Erythroblast (primary cell): ENCODE measurements at regions not wholly inside any gene's neighbourhood (a gene's known extent, or its start where the extent isn't known, plus 50 kb on each side); places are given as distances from the start of the nearest gene placed in this dataset.
"Not testable (repeated sequence)": the region's sequence is repeated elsewhere in the genome, so short reads cannot be mapped to it uniquely, and the experiment has no call there.

Experiments
- DNase-seq, 2 experiments: peaks; one replicate each; lab custom pipeline; 2025; lab: John Stamatoyannopoulos, UW
- GATA1 ChIP-seq: IDR thresholded peaks from 2 replicates; pipeline ENCODE4 v1.6.1; 2011; ENCODE audit warnings: low read depth, mild to moderate bottlenecking, control low read depth, low read length, moderate library complexity
- POLR2A ChIP-seq: IDR thresholded peaks from 2 replicates; pipeline ENCODE4 v1.6.1; 2011; ENCODE audit warnings: mild to moderate bottlenecking, low read length

- TF ChIP-seq POLR2A: no peak
- TF ChIP-seq GATA1: no peak
- DNase-seq: no peak
Measured at GRCh38 chrX:7606039-7606652, 236.8 kb upstream of the VCX start.

DNA sequence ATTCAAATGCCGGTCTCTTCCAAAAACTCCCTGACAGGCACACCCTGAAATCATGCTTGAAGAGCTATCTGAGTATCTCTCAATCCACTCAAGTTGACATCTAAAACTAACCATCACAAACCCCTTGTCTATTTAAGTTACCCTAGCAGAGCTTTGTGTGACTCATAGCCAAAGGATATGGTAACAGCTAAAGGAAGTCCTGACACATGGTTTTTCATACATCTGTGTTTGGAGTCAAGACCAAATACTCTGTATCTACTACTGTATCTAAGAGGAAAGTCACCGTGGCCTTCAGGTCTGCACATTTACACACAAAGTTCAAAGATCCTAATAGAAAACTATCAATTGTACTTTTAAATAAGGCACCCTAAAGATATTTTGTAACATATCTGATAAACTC is 239.6 kb upstream of the VCX start:
- no peak for DNase-seq
- TF ChIP-seq POLR2A: no peak
- TF ChIP-seq GATA1: no peak

- no peak for DNase-seq
- no peak for TF ChIP-seq GATA1
- no peak for TF ChIP-seq POLR2A
Measured at GRCh38 chrX:7596822-7597221, 246.1 kb upstream of the VCX start.

DNA sequence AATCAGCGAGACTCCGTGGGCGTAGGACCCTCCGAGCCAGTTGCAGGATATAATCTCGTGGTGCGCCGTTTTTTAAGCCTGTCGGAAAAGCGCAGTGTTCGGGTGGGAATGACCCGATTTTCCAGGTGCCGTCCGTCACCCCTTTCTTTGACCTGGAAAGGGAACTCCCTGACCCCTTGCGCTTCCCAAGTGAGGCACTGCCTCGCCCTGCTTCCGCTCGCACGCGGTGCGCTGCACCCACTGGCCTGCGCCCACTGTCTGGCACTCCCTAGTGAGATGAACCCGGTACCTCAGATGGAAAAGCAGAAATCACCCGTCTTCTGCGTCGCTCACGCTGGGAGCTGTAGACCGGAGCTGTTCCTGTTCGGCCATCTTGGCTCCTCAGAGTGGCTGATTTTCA is 249.6 kb upstream of the VCX start:
- DNase-seq: not testable (repeated sequence)

DNA sequence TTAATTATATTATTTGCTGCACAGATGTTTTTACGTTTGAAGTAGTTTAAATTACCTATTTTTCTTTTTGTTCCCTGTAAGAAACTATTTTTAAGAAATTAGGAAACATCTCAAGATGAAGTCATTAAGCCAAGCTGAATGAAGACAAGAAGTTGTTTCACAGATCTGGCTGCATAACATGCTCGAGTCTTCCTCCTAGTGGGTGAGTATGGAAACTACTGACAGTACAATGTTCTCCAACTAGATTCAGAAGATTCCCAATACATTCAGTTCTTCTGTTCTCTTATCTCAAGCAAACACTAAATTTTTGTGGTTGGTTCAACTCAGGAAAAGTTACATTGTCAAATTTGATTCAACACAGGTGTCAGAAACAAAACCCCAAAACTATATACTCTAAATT is 256.8 kb upstream of the VCX start:
- TF ChIP-seq GATA1: no peak
- no peak for TF ChIP-seq POLR2A

DNA sequence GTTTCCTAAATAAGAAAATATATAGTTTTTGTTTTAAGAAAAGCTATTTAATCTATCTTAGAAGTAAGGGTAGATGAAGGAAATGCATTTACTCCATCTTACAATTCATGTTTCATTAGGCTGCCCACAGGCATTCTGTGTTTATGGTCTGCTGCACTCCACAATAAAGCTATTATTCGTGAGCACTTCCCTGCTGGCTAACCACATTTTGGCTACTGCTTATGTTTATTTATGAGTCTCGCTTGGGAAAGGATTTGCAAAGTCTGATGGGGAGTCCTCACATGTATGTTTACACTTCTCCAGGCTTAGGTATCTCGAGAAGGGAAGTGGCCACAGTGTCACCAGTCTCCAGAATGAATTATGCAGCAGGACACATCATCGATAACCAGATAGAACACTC is 260.8 kb upstream of the VCX start:
- DNase-seq: no peak
- TF ChIP-seq GATA1 (no peak), POLR2A (no peak)

More for the DNA sequence above, 256.8 kb upstream of the VCX start:
- no peak for DNase-seq

GRCh38 chrX:7580127-7580526 is 262.8 kb upstream of the VCX start:
- DNase-seq: no peak
- no peak for TF ChIP-seq GATA1
- TF ChIP-seq POLR2A: no peak

DNA sequence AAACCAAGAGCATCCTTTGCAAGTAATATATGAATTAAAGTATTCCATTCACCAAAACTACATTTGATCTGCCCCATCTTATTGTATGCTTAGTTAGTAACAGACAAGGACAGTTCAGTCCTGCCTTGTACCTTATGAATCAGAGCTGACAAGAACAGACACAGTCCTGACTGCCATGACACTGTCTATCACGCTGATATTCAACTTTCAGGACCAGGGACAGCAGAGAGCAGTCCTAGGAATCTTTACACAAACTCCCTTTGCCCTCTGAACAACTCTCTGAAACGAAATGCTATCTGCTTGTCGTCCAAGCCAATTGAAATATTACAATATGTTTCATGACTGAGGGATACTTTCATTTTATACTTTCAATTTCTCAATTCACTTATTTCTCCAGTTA is 268.6 kb upstream of the VCX start:
- no peak for TF ChIP-seq POLR2A
- no peak for TF ChIP-seq GATA1
- DNase-seq: peak in 1 of 2 experiments; percentile 0

DNA sequence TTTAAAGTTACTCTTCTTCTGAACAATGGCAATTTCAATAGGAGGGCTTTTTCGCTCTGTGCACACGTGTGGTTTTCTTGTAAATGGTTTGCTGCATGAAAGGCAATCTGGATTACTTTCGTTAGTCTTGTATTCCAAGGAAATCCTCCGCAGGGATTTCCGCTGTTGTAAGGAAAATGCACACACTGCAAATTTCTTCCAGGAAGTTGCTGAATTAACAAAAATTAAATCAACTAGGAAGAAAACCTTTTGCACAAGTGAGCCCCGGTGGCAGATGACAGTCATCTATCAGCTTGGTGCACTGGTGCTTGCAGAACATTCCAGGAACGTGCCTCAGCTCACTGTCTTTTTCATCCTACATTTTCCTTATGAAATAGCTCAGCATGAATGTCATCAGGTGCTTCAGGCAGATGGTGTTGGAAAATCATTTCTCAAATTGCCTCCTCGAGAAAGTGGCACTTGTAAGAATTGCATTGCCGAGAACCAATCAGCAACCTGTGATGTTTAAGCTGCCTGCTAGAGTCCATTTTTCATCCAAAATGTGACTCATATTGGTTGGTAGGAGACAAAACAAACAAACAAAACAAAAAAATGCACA is 272.4 kb upstream of the VCX start:
- no peak for DNase-seq
- no peak for TF ChIP-seq GATA1
- no peak for TF ChIP-seq POLR2A

DNA sequence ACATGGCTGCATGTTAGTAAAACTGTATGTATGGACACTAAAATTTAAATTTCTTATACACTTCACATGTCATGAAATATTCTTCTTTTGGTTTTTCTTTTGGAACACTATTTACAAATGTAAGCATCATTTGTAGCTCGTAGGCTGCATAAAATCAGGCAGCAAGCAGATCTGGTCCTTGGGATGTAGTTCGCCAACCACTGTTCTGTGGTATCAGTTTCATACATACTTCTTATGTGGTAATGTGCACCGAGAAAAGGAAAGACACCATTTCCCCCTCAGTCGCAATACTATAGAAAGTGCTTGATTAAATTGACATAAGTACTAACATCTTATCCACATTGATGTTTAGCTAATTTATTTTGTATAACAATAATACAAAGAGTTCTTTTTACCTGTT is 274.4 kb upstream of the VCX start:
- no peak for DNase-seq
- no peak for TF ChIP-seq GATA1
- no peak for TF ChIP-seq POLR2A

DNA sequence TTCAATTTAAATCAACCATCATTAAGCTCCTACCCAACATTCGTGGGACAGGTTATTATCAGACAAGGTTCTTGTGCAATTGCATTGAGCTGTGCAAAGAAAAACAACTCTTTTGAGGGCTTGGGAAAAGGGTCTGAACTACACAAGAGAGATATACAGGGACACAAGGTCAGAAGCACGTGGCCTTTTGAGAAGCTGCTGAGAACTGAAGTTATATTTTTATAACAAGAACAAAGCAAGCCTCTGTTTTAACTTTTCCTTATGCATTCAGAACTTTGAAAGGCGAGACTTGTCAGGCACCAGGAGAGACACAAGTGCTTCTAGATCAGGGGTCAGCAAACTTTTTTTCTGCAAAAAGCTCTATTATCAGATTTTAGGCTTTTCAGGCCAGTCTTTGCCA is 274.8 kb upstream of the VCX start:
- no peak for TF ChIP-seq POLR2A
- no peak for TF ChIP-seq GATA1
- no peak for DNase-seq

- TF ChIP-seq GATA1: no peak
- no peak for TF ChIP-seq POLR2A
- no peak for DNase-seq
Measured at GRCh38 chrX:7552760-7553159, 290.2 kb upstream of the VCX start.

DNA sequence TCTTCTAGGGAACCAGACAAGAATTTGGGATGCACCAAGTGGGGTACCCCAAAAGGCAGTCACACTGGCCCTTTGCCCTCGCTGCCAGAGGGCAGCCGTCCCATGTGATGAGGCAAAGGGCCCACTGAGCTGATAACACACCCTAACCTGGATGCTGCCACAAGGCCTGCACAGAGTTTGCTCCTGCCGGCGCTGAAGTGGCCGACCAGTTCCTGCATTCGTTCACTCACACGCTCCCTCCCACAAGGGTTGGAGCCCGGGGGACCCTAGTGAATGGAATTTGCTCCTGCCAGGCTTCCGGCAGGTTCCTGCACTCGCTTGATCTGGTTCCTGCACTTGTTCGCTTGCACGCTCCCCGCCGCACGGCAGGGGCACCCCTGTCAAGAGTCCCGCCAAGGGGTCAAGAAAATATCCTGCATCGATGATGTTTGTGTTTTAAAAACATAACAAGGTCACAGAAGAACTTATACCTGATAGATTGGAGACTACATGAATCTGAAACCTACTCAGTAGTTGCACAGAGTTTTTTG is 296.4 kb upstream of the VCX start:
- TF ChIP-seq GATA1: no peak
- no peak for DNase-seq

DNA sequence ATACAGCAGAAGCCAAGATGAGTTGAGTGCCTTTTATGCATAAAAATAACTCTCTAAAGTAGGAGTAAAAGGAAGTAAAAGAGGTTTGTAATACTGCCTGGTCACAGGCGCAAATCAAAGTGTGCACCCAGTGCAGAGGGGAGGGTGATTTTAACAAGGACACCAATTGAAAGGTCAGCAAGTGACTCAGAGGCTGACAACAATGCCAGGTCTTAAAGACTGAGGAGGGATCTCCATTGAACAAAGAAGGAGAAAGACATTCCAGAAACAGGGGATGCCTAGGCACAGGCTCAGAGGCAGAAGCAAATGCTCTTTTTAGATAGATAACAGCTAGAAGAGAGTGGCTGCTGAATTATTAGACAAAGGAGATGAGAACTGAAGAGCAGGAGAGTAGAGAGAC is 297.4 kb upstream of the VCX start:
- DNase-seq: no peak

More for the DNA sequence above, 297.4 kb upstream of the VCX start:
- TF ChIP-seq GATA1 (no peak), POLR2A (no peak)
